ENCODE measurements at regions not wholly inside any gene's neighbourhood (a gene's known extent, or its start where the extent isn't known, plus 50 kb on each side); places are given as distances from the start of the nearest gene placed in this dataset.
"Not testable (repeated sequence)": the region's sequence is repeated elsewhere in the genome, so short reads cannot be mapped to it uniquely, and the experiment has no call there.

DNA sequence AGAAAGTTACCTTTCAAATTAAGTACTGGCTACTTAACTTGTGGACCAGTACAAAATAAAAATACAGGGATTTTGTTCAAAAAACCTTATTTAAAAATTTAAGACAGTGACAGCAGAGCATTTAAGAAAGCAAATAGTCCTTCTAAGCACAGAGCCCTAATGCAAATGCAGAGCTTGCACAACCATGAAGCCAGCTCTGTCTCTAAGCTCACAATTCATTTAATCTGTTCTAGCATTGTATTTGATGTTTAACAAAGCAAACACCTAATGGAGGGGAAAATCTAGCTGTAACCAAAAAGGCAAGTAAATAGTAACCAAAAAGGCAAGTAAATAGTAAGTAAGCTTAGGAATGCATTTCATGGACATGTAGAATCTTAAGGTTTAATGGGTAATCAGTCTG, 138.7 kb upstream of the GHR start:
- in situ Hi-C loops (cut with HindIII; ENCODE audit: low pct_unique_long_range_greater_than_20kb, low sequenced_read_pairs), result no loop called here
- DNase-seq (ENCODE audit: low read depth, low spot score), result no peak

DNA sequence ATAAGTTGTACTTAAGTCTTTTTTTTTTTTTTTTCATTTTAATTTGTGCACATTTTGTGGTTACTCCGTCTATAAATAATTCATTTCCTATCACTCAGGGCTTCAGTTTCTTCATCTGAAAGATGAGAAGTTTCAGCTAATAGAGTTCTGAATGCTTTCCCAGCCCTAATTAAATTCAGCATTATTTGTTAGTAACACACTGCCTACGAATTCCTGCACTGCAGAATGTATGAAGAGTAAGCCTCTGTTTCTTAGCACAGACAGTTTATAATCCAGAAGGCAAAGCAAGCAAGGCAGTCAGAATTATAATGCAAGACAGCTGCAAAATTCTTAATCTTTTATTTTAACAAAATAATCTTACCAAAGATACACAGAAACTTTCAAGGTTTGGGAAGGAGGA, 138.0 kb upstream of the GHR start:
- DNase-seq (ENCODE audit: low read depth, low spot score), result no peak
- in situ Hi-C loops (cut with HindIII; ENCODE audit: low pct_unique_long_range_greater_than_20kb, low sequenced_read_pairs), result no loop called here

DNA sequence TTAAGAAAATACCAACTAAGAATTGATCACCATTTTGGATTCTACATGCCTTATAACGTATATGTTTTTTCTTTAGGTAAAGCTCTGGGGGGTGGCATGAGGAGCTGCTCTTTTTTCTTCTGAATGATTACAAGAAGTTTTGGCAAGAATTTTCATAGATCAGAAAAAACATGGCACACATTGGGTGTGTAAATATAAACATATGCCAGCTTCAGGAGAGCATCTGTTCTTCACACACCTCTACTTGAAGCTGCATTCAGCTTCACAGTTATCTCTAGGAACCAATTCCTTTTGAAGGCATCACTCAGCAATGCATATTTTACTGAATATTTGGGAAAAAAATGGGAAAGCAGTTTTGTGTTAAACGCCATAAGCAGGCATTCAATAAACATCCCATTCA, 122.7 kb upstream of the GHR start:
- no peak for DNase-seq (ENCODE audit: low read depth, low spot score)

DNA sequence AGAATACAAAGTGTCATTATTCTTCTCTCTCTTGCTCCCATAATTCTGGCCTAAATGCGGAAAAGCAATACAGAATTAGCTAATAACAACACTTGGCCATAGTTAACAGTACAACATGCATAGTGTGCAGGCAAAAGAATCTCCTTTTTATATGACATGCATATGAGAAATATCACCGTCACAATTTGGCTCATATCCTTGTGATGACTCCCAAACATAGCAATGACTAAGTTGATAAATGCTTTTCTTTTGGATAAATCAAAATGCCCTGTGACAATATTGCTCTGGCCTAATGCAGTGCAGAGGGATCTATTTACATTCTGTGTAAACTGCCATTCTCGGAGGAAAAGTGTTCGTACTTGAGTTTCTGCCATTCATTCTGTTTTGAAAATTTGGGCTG, 121.9 kb upstream of the GHR start:
- DNase-seq (ENCODE audit: low read depth, low spot score), result no peak
- in situ Hi-C loops (cut with HindIII; ENCODE audit: low pct_unique_long_range_greater_than_20kb, low sequenced_read_pairs), result no loop called here

More for the DNA sequence above, 122.7 kb upstream of the GHR start:
- in situ Hi-C loops (cut with HindIII; ENCODE audit: low pct_unique_long_range_greater_than_20kb, low sequenced_read_pairs), result no loop called here

DNA sequence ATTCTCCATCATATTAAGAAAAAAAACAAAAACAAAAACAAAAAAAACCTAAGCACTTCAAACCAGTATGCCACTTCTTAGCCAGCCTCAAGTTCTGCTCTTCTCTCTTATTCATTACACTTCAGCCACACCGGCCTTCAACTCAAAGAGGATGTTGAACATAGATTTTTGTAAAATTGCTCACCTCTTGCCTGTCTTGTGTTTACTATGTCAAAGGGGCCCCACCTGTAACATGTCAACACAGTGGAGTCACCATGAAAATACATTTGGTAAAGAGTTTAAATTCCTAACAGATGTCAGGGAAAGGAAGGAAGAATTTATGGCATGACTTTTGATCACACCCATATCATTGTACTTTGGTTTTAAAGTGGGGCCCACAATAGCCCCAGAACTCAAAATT, 121.1 kb upstream of the GHR start:
- DNase-seq (ENCODE audit: low read depth, low spot score), result no peak
- in situ Hi-C loops (cut with HindIII; ENCODE audit: low pct_unique_long_range_greater_than_20kb, low sequenced_read_pairs), result no loop called here

DNA sequence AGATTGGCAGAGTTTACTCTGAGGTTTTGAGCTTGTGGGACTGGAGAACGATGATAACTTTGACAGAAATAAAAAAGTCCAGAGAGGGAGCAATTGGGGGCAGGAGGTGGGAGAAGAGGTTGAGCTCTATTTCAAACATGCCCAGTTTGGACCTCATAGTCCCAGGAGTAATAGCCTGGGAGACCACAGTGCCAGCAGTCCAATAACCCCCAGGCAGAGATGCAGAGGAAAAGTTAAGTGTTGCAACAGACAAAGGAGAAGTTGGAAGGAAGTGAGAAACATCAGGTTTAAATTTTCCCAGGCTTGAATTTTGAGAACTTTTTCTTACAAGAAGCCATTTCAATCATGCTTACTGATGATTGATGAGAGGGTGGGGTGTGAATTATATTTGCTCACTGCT, 117.0 kb upstream of the GHR start:
- in situ Hi-C loops (cut with HindIII; ENCODE audit: low pct_unique_long_range_greater_than_20kb, low sequenced_read_pairs), result no loop called here
- no peak for DNase-seq (ENCODE audit: low read depth, low spot score)

DNA sequence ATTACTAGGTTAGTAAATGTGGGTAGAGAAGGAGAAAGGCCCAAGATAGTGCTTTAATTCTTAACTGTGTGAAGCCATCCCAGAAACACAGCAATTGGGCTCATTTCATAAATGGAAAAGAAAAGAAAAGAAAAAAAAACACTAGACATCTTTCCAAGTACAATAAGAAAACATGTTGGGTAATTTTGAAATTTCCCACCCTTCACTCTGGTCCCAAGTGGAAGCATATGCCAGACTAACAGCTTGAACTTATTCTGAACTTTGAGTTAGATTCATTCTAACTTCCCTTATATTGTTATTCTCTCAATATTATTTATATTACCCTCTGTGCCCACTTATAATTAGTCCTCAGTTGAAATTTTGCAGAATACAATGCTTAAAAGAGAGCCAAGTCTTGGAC, 113.4 kb upstream of the GHR start:
- no peak for DNase-seq (ENCODE audit: low read depth, low spot score)
- in situ Hi-C loops (cut with HindIII; ENCODE audit: low pct_unique_long_range_greater_than_20kb, low sequenced_read_pairs), result no loop called here

DNA sequence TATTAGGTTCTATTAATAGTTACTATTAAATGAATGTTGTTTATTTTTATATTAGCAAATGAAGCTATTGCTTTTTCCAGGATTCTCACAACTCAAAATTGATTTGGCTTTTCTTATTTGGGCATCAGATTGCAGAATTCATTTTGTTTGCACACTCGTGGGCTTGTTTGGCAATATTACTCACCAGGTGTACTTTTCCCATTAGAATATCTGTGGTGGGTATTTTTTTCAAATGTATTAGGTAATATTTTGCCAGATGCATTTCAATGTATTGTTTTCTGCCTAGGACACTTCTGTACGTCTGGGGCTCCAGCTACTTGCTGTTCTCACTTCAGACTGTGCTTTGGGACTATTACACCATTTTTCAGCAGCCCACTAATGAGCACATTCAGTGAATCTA, 108.0 kb upstream of the GHR start:
- in situ Hi-C loops (cut with HindIII; ENCODE audit: low pct_unique_long_range_greater_than_20kb, low sequenced_read_pairs), result no loop called here
- no peak for DNase-seq (ENCODE audit: low read depth, low spot score)

DNA sequence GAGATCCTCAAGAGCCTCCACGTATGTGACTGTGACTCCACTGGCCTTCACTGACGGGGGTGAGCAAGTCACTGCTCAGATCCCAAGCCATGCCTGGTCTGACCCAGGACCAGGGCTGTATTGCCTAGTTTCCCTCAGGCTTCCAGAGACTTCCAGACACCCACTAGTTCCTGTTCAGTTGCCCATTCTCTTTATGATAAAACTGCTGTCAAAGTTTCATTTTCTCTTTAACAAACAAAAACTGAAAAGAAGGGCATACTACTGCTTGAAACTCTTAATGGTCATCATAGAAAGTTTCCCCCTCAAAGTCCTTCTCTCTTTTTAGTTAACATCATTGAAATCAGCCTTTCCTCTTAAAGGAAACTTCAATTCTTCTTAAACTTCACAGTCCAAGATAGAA, 105.7 kb upstream of the GHR start:
- in situ Hi-C loops (cut with HindIII; ENCODE audit: low pct_unique_long_range_greater_than_20kb, low sequenced_read_pairs), result no loop called here
- no peak for DNase-seq (ENCODE audit: low read depth, low spot score)

DNA sequence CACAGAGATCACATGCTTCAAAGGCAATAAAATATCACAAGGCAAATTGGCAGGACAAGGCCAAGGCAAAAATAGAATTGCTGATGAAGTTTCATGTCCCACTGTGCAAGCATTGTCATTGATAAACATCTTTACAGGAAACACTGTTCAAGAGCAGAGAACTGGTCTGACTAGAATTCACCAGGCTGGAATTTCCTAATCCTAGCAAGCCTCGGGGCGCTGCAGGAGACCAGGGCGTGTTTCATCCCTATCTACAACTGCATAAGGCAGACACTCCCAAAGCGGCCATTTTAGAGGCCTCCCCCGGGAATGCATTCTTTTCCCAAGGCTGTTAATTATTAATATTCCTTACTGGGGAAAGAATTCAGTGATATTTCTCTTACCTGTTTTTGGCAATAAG, 103.7 kb upstream of the GHR start:
- DNase-seq (ENCODE audit: low read depth, low spot score); in situ Hi-C loops (cut with HindIII; ENCODE audit: low pct_unique_long_range_greater_than_20kb, low sequenced_read_pairs): not testable (repeated sequence)

DNA sequence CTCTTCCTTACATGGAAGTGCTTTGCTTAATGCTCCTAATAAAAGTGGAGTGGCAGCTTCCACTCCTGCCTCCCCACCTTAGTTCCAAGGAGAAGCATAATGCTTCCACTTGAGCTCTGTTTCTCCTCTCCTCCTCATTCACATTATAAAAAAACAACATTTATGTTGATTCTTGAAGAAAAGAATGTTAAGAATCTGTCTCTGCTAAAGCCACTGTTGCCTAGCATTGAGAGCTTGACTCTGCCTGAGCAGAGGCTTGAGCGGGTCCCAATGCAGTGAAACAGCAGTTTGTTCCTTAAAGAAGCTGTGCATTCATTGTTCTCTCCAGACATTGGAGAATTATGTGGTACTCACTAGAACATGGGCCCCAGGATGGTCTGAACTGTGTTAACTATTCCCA, 101.5 kb upstream of the GHR start:
- in situ Hi-C loops (cut with HindIII; ENCODE audit: low pct_unique_long_range_greater_than_20kb, low sequenced_read_pairs), result no loop called here
- DNase-seq (ENCODE audit: low read depth, low spot score), result no peak

DNA sequence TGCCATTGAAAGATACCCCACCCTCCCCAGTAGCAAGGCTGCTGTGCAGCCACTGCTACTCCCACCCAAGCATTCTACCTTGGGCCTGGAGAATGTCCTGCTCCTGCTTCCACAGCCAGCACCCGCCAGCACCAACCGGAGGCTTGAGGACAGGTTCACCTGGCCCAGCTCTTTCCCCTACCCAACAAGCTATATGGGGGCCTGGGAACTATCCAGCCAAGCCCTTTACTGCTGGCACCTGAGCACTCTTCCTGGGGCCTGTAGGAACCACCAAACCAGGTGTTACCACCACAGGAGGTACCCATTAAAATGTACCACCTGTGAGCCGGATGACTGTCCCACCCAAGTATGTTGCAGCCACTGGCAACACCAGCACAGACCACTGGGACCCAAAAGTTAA, 86.1 kb upstream of the GHR start:
- in situ Hi-C loops (cut with HindIII; ENCODE audit: low pct_unique_long_range_greater_than_20kb, low sequenced_read_pairs), result no loop called here
- no peak for DNase-seq (ENCODE audit: low read depth, low spot score)

DNA sequence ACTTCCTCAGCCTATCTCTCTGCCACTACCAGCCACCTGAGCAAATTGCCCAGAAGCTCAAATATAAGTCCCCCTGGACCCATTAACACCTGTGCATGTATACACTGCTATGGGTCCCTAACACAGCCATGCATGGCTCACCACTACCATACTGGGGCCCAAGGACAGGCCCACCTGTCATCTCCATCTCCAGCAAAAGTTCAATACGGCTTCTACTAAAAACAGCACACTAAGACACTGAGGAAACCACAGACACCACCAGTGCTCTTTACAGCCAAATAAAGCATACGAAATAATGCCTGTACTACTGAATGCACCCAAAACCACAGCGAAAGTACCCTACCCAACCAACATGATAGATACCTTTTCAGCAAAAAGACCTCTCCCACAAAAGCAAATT, 85.6 kb upstream of the GHR start:
- DNase-seq (ENCODE audit: low read depth, low spot score), result no peak
- in situ Hi-C loops (cut with HindIII; ENCODE audit: low pct_unique_long_range_greater_than_20kb, low sequenced_read_pairs), result no loop called here

DNA sequence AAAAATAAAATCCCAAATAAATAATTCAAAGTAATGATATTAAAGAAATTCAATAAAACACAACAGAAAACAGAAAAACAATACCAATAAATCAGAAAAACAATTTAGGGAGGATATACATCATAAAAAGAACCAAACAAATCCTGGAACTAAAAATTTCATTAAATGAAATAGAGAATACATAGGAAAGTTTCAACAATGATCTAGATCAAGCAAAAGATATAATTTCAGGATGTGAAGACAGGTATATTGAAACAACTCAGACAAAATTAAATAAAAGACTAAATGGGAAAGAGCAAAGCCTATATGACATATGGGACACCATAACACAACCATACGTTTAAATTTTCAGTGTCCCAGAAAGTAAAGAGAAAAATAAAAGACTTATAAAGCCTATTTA, 85.1 kb upstream of the GHR start:
- DNase-seq (ENCODE audit: low read depth, low spot score), result no peak
- in situ Hi-C loops (cut with HindIII; ENCODE audit: low pct_unique_long_range_greater_than_20kb, low sequenced_read_pairs), result no loop called here

DNA sequence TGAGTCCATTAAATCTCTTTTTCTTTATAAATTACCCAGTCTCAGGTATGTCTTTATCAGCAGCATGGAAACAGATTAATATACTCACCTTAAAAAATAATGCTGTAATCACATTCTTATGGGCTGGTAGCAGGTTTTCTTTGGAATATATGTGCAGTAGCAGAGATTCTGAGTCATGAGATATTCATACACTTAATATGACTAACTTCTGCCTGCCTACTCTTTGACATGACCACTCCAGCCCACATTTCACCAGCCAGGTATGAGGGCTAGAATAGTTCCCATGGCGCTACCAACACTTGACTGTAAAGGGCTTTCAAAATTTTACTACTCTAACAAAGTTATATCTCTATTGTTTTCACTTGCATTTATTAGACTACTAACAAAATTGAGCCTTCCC, 74.1 kb upstream of the GHR start:
- DNase-seq (ENCODE audit: low read depth, low spot score), result no peak
- in situ Hi-C loops (cut with HindIII; ENCODE audit: low pct_unique_long_range_greater_than_20kb, low sequenced_read_pairs), result no loop called here

DNA sequence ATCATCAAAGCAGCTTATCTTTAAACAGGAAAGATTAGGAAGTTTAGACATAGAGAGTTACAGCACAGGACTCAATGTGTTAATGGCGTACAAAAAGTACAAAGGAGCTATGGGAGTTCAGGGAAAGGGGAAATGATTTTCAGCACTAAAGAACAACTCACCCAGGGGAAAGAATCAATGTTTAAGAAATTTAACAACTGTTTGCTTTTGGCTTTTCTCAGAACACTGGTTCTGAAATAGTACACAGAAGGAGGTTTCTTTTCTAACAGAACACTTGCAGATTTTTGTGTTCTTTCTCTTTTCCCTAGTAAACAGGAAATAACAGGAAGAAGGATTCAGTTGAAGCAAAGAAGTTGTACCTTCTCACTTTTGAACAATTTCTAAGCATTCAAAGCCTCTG, 71.3 kb upstream of the GHR start:
- in situ Hi-C loops (cut with HindIII; ENCODE audit: low pct_unique_long_range_greater_than_20kb, low sequenced_read_pairs), result no loop called here
- DNase-seq (ENCODE audit: low read depth, low spot score), result no peak

DNA sequence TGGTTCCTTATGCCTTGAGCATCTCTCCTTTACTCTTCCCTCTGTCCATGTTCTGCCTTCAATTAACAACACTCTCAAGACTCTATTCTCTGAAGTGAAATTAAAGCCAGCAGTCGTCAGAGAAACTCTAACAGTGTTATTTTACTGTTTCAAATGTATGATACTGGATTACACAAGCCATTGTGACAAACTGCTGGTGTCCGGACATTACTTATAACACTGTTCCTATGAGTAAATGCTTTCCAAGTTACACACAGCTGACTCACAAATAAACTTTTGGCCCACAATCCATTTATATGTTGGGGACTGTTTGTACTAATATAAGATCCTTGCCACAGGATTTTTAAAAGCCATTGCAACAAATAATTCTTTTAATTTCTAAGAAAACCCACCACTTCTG, 63.2 kb upstream of the GHR start:
- no peak for DNase-seq (ENCODE audit: low read depth, low spot score)

DNA sequence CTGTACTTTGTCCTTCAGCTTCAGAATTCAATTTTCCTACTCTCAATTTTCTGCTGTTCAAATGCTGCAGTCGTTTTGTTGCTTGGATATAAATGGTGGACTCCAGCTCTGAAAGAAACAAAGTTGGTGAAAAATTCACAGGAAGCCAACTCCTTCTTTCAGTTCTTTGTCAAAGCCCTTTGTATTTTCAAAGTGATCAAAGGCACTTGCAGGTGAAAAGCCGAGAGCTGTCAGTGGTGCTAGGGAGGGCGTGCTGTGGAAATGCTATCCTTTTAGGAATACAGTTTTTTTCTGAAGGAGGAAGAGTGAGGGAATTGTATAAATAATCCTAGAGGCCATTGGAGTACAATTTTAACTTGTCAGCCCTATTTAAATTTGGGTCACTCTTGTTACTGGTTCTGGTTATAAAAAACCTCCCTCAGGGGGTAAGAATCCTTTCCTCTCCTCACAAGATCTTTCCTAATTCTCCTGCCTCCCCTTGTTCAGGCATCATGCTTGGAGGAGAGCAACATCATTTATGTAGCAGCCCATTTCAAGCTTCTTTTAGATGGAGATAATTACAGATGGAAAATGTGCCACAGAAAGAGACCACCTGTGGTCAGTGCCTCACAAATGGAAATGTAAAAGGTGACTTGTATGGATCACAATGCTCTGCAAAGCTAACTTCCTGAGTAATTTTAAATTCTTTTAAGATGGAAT, 62.5 kb upstream of the GHR start:
- DNase-seq (ENCODE audit: low read depth, low spot score), result no peak
- in situ Hi-C loops (cut with HindIII; ENCODE audit: low pct_unique_long_range_greater_than_20kb, low sequenced_read_pairs), result no loop called here

More for the DNA sequence above, 63.2 kb upstream of the GHR start:
- in situ Hi-C loops (cut with HindIII; ENCODE audit: low pct_unique_long_range_greater_than_20kb, low sequenced_read_pairs), result no loop called here

DNA sequence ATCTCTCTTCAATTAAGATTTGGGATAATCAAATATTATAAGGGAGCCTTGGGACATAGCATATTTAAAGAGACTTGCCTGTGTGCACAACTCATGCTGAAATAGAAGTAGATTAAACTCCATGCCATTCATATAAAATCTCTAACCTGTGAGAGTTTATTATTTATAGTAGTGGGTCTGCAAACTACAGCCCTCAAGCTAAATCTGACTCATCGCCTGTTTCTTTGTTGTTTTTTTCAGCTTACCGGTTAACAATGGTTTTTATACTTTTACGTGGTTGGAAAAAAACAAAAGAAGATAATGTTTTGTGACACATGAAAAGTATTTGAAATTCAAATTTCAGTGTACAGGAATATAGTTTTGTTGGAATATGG, 61.9 kb upstream of the GHR start:
- DNase-seq (ENCODE audit: low read depth, low spot score), result no peak
- in situ Hi-C loops (cut with HindIII; ENCODE audit: low pct_unique_long_range_greater_than_20kb, low sequenced_read_pairs), result no loop called here

DNA sequence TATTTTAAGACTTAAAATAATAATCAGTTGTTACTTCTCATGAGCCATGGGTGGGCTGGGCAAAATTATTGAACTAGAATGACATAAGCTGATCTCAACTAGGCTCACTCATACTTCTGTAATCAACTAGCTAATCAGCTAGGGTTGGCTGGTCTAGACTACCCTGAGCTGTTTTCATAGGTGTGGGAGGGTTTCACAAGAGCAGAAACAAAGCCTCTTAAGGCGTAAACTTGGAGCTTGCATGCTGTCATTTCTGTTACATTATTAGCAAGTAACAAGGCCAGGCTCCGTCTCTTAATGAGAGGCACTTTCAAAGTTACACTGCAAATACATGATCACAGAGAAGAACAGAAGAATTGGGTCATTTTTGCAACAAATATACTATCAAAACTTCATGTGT, 57.2 kb upstream of the GHR start:
- in situ Hi-C loops (cut with HindIII; ENCODE audit: low pct_unique_long_range_greater_than_20kb, low sequenced_read_pairs), result no loop called here
- DNase-seq (ENCODE audit: low read depth, low spot score), result no peak
